HG02623 (cell line): ENCODE measurements at regions not wholly inside any gene's neighbourhood (a gene's known extent, or its start where the extent isn't known, plus 50 kb on each side); places are given as distances from the start of the nearest gene placed in this dataset.
"Not testable (repeated sequence)": the region's sequence is repeated elsewhere in the genome, so short reads cannot be mapped to it uniquely, and the experiment has no call there.

Experiments
- ATAC-seq: cut with Tn5 transposase; IDR thresholded peaks from one replicate; pipeline ENCODE4 v1.9.1; 2021; ENCODE audit warnings: moderate library complexity; ENCODE audit not compliant: unreplicated experiment

DNA sequence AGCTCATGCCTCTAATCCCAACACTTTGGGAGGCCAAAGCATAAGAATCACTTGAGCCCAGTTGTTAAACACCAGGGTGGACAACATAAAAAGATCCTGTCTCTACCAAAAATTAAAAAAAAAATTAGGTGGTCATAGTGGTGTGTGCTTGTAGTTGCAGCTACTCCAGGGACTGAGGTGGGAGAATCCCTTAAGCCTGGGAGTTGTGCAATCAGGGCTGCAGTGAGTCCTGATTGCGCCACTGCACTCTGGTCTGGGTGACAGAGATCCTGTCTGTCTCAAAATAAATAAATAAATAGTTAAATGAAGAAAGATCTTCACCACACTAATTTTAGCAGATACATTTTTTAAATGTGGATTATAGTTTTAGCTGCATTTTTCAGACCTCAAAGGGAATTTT is 433.2 kb downstream of the MAT2B start:
- no peak for ATAC-seq

- ATAC-seq: no peak
These were observed 435.7 kb downstream of the MAT2B start for GRCh38 chr5:163941079-163941478.

GRCh38 chr5:163943546-163943945 is 438.1 kb downstream of the MAT2B start:
- no peak for ATAC-seq

- ATAC-seq: no peak
These were observed 439.3 kb downstream of the MAT2B start for GRCh38 chr5:163944738-163945137.

DNA sequence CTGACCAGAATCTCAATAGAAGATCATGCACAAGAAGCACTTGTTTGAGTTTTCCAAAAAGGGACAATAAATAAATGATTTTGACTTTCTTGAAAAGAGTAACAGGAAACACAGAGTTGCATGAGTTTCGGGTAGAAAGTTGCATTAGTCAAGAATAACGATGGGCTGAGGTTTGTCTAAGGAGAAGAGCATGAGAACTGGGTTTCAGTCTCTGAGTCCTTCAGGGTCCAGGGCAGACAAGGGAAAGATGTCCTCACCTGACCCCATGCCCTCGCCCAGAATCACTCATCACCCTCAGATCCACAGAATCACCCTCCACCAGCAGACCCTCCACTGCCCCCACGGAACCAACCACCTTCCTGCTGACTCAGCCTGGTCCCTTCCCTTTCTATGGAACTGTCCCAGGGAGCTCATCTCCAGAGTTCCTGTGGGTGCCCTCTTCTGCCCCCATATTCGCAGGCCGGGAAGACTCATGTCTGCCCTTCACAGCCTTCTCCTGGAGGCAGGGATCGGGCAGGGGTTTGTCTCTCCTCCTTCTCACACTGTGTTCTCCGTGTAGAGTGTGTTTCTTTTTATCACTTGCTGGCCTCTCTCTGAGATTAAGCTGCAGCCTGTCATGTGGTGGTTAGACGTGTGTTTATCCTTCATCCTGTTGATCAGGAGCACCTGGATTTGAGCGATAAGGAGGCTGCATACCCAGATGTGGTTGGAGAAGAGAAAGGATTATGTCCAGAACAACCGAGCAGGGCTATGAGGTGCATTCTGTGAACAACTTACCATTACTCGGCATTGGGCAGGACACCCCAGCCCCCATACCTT is 442.6 kb downstream of the MAT2B start:
- no peak for ATAC-seq

- ATAC-seq: no peak
These were observed 444.8 kb downstream of the MAT2B start for GRCh38 chr5:163950248-163950647.

DNA sequence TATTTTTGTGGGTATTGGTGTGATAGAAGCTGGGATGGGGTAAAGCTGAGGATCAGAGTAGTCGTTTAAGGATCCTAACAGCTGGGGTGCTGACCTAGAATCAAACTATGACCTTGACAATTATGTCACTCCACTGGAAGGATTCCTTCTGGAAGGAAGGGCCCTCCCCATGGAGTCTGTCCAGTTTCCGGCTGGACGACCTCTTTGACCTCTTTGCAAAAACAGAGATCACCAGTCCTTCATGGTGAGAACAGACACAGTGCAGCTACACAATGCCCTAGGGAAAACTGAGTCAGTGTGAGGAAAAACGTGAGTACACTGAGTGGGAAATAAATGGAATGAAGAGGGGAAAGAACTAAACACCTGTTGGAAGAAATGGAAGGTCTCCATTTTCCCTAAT is 445.6 kb downstream of the MAT2B start:
- ATAC-seq: no peak

- no peak for ATAC-seq
These were observed 448.5 kb downstream of the MAT2B start for GRCh38 chr5:163953901-163954300.

DNA sequence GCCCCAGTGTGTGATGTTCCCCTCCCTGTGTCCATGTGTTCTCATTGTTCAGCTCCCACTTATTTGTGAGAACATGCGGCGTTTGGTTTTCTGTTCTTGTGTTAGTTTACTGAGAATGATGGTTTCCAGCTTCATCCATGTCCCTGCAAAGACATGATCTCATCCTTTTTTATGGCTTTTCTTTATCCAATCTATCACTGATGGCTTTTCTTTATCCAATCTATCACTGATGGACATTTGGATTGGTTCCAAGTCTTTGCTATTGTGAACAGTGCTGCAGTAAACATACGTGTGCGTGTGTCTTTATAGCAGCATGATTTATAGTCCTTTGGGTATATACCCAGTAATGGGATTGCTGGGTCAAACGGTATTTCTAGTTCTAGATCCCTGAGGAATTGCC is 455.8 kb downstream of the MAT2B start:
- ATAC-seq: not testable (repeated sequence)

DNA sequence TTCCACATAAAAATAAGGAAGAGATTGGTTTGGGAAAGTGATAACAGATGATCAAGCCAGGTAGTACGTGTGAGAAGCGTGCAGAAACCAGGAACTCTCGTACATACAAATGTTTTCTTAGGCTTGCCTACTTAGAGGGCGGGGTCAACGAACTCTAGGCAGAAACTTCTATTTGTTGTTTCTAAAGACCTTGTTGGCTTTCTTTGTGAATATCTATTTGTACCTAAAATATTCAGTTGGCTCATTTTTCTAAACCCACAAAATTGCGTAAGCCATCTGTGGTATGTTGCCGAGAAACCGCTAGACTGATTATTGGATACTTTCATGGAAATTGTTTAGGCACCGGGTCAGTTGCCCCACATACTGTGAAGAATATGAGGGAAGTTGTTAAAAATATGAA is 458.5 kb downstream of the MAT2B start:
- no peak for ATAC-seq

DNA sequence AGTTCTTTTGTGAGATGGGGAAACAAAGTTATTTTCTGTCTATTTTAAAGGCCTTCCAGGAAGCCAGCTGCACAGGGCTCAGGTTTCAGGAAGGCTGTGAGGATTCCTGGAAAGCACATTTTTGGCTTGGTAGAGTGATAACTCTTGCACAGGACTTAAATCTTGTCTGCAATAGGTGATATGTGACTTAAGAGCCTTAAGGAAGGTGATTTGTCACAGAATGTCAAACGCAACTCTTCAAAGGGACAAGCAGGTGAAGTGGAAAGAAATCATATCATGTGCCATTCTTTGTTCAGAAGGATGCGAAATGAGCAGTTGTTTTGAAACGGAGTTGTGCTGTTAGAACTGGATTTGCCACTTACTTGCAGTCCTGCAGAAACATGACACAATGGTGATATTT is 459.3 kb downstream of the MAT2B start:
- ATAC-seq: no peak

DNA sequence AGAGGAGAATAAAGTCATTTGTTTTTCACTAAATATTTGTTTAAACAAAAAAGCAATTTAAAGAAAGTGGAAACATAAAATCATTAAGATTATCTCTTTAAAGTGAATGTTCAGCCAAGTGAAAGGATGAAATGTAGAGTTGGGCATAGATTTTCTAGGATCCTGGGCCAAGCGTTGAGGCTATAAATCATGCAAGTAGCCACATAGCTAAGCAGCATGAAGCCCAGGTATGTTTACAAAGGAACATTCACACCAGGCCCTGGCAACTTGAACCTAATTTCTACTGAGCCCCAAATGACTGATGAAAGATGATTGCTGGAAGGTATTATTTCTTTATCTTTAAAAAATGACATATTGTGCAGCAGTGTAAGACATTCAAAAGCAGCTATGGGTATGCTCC is 461.8 kb downstream of the MAT2B start:
- no peak for ATAC-seq

DNA sequence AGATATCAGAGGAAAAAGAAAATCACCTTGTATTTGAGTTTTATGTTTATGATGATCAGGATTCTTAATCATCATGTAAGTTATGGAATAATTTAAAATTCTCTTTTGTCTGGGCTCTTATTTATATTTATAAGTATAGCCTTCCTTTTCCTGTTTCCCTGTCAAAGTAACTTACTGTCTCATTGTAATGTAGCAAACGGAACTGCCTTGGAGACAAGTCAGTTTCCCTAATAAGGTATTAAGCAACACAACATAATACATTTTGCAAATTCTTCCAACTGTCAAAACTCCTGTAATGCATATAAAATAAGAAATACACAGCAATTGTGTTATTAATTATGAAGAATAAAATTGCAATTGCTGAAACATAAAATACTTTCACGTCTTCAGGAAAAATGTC is 463.2 kb downstream of the MAT2B start:
- ATAC-seq: no peak

- no peak for ATAC-seq
These were observed 471.3 kb downstream of the MAT2B start for GRCh38 chr5:163976696-163977095.

- no peak for ATAC-seq
These were observed 473.5 kb downstream of the MAT2B start for GRCh38 chr5:163978897-163979296.

- no peak for ATAC-seq
These were observed 483.1 kb downstream of the MAT2B start for GRCh38 chr5:163988566-163988965.

DNA sequence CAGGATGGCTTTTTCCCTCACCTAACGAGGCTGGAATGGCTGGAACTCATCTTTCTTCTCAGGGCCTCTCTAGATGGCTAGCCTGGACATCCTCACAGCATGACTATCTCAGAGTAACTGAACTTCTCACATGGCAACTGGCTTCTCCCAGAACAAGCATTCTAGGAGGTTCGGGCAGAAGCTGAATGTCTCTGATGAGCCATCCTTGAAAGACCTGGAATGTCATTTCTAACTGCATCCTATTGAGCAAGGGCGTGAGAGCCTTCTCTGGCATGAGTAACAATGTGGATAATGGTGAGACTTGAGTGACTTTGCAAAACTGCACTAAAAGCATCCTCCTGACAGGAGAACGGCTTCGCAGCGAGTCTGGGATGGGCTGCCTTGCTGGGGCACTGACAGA is 487.7 kb downstream of the MAT2B start:
- no peak for ATAC-seq

- ATAC-seq: no peak
These were observed 489.8 kb downstream of the MAT2B start for GRCh38 chr5:163995206-163995605.

GRCh38 chr5:163997965-163998364 is 492.5 kb downstream of the MAT2B start:
- no peak for ATAC-seq

DNA sequence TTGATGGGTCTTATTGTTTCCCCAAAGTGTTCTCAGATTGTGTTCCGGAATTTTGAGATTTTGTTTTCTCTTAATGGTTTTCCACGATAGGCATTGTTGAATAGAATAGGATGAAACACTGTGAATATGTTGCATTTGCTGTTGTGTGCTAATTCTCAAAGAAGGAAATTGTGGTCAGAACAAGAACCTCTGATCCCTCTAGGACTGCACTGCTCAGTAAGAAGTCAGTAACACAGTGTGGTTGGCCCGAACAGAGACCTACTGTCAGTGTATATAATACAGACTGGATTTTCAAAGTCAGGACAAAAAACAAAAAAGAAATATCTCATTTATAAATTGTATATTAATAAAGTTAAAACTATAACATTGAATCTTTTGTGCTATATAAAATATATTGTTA is 494.8 kb downstream of the MAT2B start:
- no peak for ATAC-seq

DNA sequence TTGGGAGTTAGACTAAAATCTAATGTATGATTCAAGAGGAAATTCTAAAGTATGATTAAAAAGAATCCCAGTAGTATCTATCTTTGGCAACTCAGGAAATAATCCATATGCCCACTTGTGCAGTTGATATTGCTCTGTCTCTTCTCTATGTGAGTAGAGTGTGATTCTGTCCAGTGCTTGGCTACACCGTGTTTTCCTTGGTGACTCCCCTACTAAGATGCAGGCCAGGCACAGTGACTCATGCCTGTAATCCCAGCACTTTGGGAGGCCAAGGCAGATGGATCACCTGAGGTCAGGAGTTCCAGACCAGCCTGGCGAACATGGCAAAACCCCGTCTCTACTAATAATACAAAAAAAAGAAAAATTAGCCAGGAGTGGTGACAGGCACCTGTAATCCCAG is 495.4 kb downstream of the MAT2B start:
- no peak for ATAC-seq

GRCh38 chr5:164002214-164002613 is 496.8 kb downstream of the MAT2B start:
- ATAC-seq: no peak

GRCh38 chr5:164002628-164003027 is 497.2 kb downstream of the MAT2B start:
- ATAC-seq: no peak
